Mucosa of descending colon (tissue), 3 donors: ENCODE measurements at regions not wholly inside any gene's neighbourhood (a gene's known extent, or its start where the extent isn't known, plus 50 kb on each side); places are given as distances from the start of the nearest gene placed in this dataset.

ENCODE experiments used
- ATAC-seq: fragments of 200-7000 bp; cut with Tn5 transposase; one replicate; pipeline ENCODE4 v1.9.1; 2020; ENCODE audit warnings: mild to moderate bottlenecking, moderate library complexity
- DNase-seq, 3 donors: peaks; one replicate each; pipeline ENCODE4 v3.0.0-alpha.2; 2020
- H3K36me3 ChIP-seq: fragments of 200-600 bp; one replicate; pipeline ENCODE4 v1.8.0; 2021; ENCODE audit warnings: low read depth, mild to moderate bottlenecking
- H3K4me1 ChIP-seq: fragments of 200-600 bp; one replicate; pipeline ENCODE4 v1.8.0; 2021; ENCODE audit warnings: low read depth, mild to moderate bottlenecking
- H3K4me3 ChIP-seq: fragments of 200-600 bp; one replicate; pipeline ENCODE4 v1.8.0; 2021; ENCODE audit warnings: mild to moderate bottlenecking
- H3K9me3 ChIP-seq: fragments of 200-600 bp; one replicate; pipeline ENCODE4 v1.8.0; 2021; ENCODE audit warnings: mild to moderate bottlenecking
- intact Hi-C, 2 donors: fragments of 100-400 bp; cut with DNase I in 1 of 2; cut with micrococcal nuclease in 1 of 2; formaldehyde crosslinking; loops; one replicate each; pipeline versions ENCODE4 v1.11.0 to v1.11.1; 2022; cut with DNase I, micrococcal nuclease
- TF ChIP-seq, protein P1 (sequence below): fragments of 200-600 bp; IDR thresholded peaks from one replicate; pipeline ENCODE4 v1.8.0; 2022; ENCODE audit warnings: antibody characterized with exemption, mild to moderate bottlenecking
- donor health status: DM: no; HTN: no; CAD: no; lungs with moderate emphysema.
- donor health status: DM: no; HTN: no; CAD: no.
- donor health status: DM: no; HTN: yes; CAD: no.

DNA sequence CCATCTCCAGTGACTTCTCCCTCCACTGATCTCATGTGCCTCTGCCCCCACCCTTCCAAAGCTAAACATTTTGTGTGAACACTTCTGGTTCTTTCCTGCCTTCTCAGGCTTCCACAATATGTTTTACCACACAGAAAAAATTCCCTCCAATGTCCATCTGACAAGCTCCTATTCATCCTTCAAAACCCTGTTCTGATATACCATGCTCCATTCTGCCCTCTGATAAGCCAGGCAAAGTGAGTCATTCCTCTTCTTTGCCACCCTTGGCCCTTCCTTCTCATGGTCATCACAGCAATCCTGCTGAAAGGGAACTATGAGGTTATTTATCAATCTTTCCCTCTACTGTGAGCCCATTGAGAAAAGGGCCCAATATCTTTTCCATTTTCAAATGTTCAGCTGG lies 97.6 kb downstream of the BARX1 start:
- Histone ChIP-seq H3K4me1 (no peaks in the 10 kb centered on the region), H3K9me3 (no peaks in the 10 kb centered on the region), H3K36me3 (no peaks in the 10 kb centered on the region), H3K4me3 (no peak overlapping the region)
- intact Hi-C loops = no loop called here
- no peak for DNase-seq
- TF ChIP-seq, protein P1, sequence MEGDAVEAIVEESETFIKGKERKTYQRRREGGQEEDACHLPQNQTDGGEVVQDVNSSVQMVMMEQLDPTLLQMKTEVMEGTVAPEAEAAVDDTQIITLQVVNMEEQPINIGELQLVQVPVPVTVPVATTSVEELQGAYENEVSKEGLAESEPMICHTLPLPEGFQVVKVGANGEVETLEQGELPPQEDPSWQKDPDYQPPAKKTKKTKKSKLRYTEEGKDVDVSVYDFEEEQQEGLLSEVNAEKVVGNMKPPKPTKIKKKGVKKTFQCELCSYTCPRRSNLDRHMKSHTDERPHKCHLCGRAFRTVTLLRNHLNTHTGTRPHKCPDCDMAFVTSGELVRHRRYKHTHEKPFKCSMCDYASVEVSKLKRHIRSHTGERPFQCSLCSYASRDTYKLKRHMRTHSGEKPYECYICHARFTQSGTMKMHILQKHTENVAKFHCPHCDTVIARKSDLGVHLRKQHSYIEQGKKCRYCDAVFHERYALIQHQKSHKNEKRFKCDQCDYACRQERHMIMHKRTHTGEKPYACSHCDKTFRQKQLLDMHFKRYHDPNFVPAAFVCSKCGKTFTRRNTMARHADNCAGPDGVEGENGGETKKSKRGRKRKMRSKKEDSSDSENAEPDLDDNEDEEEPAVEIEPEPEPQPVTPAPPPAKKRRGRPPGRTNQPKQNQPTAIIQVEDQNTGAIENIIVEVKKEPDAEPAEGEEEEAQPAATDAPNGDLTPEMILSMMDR = no peak
- no peak for ATAC-seq

DNA sequence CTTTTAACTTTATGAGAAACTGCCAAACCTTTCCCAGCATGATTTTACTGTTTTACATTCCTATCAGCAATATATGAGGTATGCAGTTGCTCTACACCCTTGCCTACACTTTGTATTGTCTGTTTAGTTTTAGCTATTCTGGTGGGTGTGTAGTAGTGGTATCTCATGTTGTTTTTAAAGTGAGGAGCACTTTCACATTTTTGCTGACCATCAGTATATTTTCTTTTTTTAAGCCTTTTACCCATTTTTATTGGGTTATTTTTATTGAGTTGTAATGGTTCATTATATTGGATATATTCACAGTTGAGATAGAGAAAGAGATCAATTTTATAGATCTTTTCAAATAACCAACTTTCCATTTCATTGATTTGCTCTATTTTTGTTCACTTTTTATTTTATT lies 102.4 kb downstream of the BARX1 start:
- intact Hi-C loops = no loop called here
- Histone ChIP-seq H3K9me3 (no peaks in the 10 kb centered on the region), H3K4me3 (no peak overlapping the region), H3K36me3 (no peaks in the 10 kb centered on the region), H3K4me1 (no peaks in the 10 kb centered on the region)
- ATAC-seq (no peak), DNase-seq (no peak)
- TF ChIP-seq, protein P1 = no peak

DNA sequence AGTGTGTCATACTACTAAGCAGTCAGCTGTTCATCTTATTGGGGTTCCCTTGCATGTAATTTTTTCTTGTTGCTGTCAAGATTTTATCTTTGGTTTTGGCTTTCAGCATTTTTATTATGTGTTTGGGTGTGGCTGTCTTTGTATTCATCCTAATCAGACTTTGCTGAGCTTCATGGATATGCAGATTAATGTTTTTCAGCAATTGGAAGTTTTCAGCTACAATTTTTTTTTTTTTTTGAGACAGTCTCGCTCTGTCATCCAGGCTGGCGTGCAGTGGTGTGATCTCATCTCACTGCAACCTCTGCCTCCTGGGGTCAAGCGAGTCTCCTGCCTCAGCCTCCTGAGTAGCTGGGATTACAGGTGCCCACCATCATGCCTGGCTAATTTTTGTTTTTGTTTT lies 108.8 kb downstream of the BARX1 start:
- TF ChIP-seq, protein P1 = no peak
- H3K36me3 ChIP-seq = no peaks in the 10 kb centered on the region
- ATAC-seq = no peak
- no peak for DNase-seq
- no peaks in the 10 kb centered on the region for H3K9me3 ChIP-seq
- no peaks in the 10 kb centered on the region for H3K4me1 ChIP-seq
- intact Hi-C loops = no loop called here
- no peak overlapping the region for H3K4me3 ChIP-seq

DNA sequence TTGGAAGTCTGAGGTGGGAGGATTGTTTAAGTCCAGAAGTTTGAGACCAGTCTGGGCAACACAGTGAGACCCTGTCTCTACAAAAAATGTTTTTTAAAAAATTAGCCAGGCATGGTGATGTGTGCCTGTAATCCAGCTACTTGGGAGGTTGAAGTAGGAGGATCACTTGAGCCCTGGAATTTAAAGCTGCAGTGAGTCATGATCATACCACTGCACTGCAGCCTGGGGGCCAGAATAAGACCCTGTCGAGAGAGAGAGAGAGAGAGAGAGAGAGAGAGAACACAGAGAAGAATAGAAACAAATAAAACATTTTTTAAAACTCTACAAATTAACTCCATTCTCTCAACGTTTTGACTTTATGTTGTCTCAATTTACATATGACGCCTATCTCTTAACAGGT lies 111.8 kb downstream of the BARX1 start:
- DNase-seq (no peak), ATAC-seq (no peak)
- no peak overlapping the region for H3K4me3 ChIP-seq
- no peaks in the 10 kb centered on the region for H3K36me3 ChIP-seq
- TF ChIP-seq, protein P1 = no peak
- H3K4me1 ChIP-seq = no peaks in the 10 kb centered on the region
- intact Hi-C loops = no loop called here
- no peaks in the 10 kb centered on the region for H3K9me3 ChIP-seq

DNA sequence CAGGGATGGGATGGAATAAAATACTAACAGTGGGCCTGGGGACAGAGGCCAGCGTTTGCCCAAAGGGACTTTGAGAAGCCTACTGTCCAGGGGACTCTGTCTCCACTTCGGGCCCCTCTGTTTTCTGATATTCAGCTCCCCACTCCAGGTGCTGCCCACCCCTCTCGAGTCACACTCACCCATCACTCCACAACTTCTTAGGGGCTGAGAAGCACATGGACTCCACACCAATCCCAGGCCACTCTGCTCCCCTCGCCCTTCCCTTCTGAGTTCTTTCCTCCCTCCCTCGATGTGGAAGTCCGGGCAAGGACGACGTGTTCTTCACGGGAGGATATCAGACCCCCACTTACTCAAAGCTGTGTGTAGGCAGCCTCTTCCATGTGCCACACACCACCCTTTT lies 124.5 kb downstream of the BARX1 start:
- TF ChIP-seq, protein P1 = no peak
- intact Hi-C loops = no loop called here
- Histone ChIP-seq H3K4me1 (no peaks in the 10 kb centered on the region), H3K4me3 (no peak overlapping the region), H3K36me3 (no peaks in the 10 kb centered on the region), H3K9me3 (no peaks in the 10 kb centered on the region)
- ATAC-seq (no peak), DNase-seq (no peak)

DNA sequence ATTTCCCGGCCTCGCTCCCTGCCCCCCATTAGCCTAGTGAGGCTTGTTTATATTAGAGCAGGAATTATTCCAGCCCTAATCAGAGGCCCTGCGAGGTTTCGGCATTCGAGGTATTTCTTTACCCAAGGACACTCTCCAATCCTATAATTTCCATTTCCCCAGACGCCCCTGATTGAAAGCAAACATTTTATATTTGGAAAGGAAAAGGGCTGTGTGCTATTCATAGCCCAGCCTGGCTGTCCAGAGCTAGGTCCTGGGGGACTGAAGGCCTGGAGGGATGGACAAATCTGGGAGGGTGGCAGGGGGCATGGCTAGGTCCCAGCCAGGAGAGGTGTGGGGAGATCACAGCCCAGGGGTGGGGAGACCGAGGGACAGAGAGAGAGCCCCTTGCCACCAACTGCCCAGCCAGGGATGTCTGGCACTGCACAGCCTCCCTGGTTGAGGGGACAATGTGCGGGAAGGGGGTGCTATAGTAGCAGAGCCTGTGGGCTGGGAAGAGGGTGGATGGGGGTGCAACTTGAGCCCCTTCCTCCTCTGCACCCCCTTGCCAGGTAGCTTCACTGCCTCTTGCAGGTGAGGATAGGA lies 125.1 kb downstream of the BARX1 start:
- TF ChIP-seq, protein P1 = no peak
- ATAC-seq (no peak), DNase-seq (no peak)
- intact Hi-C loops = no loop called here
- no peaks in the 10 kb centered on the region for H3K36me3 ChIP-seq
- no peak overlapping the region for H3K4me3 ChIP-seq
- no peaks in the 10 kb centered on the region for H3K4me1 ChIP-seq
- no peaks in the 10 kb centered on the region for H3K9me3 ChIP-seq
